ENCODE measurements at regions not wholly inside any gene's neighbourhood (a gene's known extent, or its start where the extent isn't known, plus 50 kb on each side); places are given as distances from the start of the nearest gene placed in this dataset.

DNA sequence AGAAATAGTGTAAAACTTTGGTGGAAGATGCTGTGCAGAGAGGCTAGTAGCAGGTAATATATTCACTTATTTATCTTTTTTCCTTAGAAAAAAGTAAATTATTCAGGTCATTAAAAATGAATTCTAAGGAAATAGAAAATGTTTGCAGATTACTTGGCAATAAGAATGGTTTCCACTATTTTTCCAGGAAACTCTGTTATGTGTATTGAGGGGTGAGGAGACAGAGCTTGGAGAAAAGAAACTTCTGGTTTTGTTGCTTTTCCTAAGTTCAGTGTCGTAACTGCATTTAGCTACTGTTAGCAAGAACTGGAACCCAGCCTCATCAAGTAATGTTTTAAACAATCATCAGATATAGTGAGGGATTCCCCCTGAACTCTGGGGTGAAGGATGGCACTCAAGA lies 79.2 kb upstream of the SMLR1 start:
- Histone ChIP-seq H3K9me2 (replicated peaks; ENCODE audit: low read length) (no peaks in the 10 kb centered on the region), H2AFZ (ENCODE audit: low read length) (no peak overlapping the region), H3K27ac (ENCODE audit: low read length) (no peak overlapping the region), H3K4me3 (ENCODE audit: low read length) (no peak overlapping the region), H4K20me1 (ENCODE audit: low read length) (no peaks in the 10 kb centered on the region), H3K9ac (ENCODE audit: low read length) (no peak overlapping the region), H3K4me2 (ENCODE audit: low read length) (no peak overlapping the region), H3K79me2 (ENCODE audit: low read length) (no peaks in the 10 kb centered on the region), H3K4me1 (ENCODE audit: insufficient read depth, low read length) (no peaks in the 10 kb centered on the region), H3K36me3 (ENCODE audit: low read depth, low read length) (no peaks in the 10 kb centered on the region), H3K9me3 (ENCODE audit: low read length) (no peaks in the 10 kb centered on the region), H3K27me3 (ENCODE audit: low read length) (no peaks in the 10 kb centered on the region), H3F3A (ENCODE audit: low read length, unreplicated experiment) (no peaks in the 10 kb centered on the region)
- DNase-seq: no peak
- TF ChIP-seq, protein P1, sequence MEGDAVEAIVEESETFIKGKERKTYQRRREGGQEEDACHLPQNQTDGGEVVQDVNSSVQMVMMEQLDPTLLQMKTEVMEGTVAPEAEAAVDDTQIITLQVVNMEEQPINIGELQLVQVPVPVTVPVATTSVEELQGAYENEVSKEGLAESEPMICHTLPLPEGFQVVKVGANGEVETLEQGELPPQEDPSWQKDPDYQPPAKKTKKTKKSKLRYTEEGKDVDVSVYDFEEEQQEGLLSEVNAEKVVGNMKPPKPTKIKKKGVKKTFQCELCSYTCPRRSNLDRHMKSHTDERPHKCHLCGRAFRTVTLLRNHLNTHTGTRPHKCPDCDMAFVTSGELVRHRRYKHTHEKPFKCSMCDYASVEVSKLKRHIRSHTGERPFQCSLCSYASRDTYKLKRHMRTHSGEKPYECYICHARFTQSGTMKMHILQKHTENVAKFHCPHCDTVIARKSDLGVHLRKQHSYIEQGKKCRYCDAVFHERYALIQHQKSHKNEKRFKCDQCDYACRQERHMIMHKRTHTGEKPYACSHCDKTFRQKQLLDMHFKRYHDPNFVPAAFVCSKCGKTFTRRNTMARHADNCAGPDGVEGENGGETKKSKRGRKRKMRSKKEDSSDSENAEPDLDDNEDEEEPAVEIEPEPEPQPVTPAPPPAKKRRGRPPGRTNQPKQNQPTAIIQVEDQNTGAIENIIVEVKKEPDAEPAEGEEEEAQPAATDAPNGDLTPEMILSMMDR (conservative IDR thresholded peaks at IDR 0.05; ENCODE audit: low read depth, low read length): no peak
- TF ChIP-seq EZH2phosphoT487 (IDR thresholded peaks at IDR 0.05; ENCODE audit: borderline replicate concordance, low read length) (no peak), EZH2 (IDR thresholded peaks at IDR 0.05; ENCODE audit: low read length, unreplicated experiment) (no peak)
- intact Hi-C loops (cut with micrococcal nuclease): no loop called here
- BruUV-seq (replicated peaks): no TSS peak
- no peak for ATAC-seq
- POLR2A ChIA-PET (ENCODE audit: unreplicated experiment): no interaction called here
- CTCF ChIA-PET: no interaction called here

DNA sequence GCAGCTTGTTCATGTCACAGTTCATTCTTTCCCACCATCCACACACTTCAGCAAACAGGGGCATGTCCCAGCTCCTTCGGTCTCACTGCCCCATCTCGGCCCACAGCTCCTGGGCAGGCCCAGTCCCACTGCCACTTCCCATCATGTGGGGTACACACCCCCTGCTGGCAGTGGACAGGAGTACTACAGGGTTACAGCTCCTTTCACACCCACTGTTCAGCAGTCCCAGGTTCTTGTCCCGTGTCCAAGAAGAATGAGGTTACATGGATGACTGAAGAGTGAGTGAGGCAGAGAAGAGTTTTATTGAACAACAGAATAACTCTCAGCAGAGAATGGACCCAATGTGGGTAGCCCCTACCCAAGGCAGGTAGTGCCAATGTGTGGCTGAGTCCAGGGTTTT lies 77.8 kb upstream of the SMLR1 start:
- Histone ChIP-seq H3K36me3 (ENCODE audit: low read depth, low read length) (no peaks in the 10 kb centered on the region), H3K79me2 (ENCODE audit: low read length) (no peaks in the 10 kb centered on the region), H3K4me3 (ENCODE audit: low read length) (no peak overlapping the region), H3K27me3 (ENCODE audit: low read length) (no peaks in the 10 kb centered on the region), H3K27ac (ENCODE audit: low read length) (no peak overlapping the region), H2AFZ (ENCODE audit: low read length) (no peak overlapping the region), H3F3A (ENCODE audit: low read length, unreplicated experiment) (no peaks in the 10 kb centered on the region), H3K9ac (ENCODE audit: low read length) (no peak overlapping the region), H3K4me1 (ENCODE audit: insufficient read depth, low read length) (no peaks in the 10 kb centered on the region), H3K4me2 (ENCODE audit: low read length) (no peak overlapping the region), H3K9me2 (replicated peaks; ENCODE audit: low read length) (no peaks in the 10 kb centered on the region), H3K9me3 (ENCODE audit: low read length) (no peaks in the 10 kb centered on the region), H4K20me1 (ENCODE audit: low read length) (no peaks in the 10 kb centered on the region)
- no peak for TF ChIP-seq EZH2 (IDR thresholded peaks at IDR 0.05; ENCODE audit: low read length, unreplicated experiment)
- TF ChIP-seq EZH2phosphoT487 (IDR thresholded peaks at IDR 0.05; ENCODE audit: borderline replicate concordance, low read length): no peak
- TF ChIP-seq, protein P1 (conservative IDR thresholded peaks at IDR 0.05; ENCODE audit: low read depth, low read length): no peak
- BruUV-seq (replicated peaks): no TSS peak
- ATAC-seq (no peak), DNase-seq (no peak)
- CTCF ChIA-PET: no interaction called here
- POLR2A ChIA-PET (ENCODE audit: unreplicated experiment): no interaction called here
- intact Hi-C loops (cut with micrococcal nuclease): no loop called here

DNA sequence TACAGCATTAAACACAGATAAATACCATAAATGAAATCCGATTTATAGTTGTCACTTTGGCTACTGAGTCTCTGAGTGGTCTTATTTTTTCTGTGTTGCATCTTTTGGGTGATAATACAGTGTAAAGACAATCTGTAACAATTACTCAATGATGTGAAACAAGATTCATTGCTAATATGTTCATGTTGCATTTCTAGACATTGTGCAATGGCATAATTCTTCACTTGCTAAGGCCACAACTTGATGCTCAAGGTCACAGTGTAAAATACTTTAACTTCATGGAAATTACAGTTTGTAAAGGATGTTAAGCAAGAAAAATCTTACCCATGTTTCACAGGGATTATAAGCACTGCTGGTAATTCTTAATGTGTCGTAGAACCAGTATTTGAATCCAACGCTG lies 74.9 kb upstream of the SMLR1 start:
- Histone ChIP-seq H2AFZ (ENCODE audit: low read length) (no peak overlapping the region), H4K20me1 (ENCODE audit: low read length) (no peaks in the 10 kb centered on the region), H3K27ac (ENCODE audit: low read length) (no peak overlapping the region), H3K9ac (ENCODE audit: low read length) (no peak overlapping the region), H3K4me1 (ENCODE audit: insufficient read depth, low read length) (no peaks in the 10 kb centered on the region), H3K36me3 (ENCODE audit: low read depth, low read length) (no peaks in the 10 kb centered on the region), H3K79me2 (ENCODE audit: low read length) (no peaks in the 10 kb centered on the region), H3F3A (ENCODE audit: low read length, unreplicated experiment) (no peaks in the 10 kb centered on the region), H3K9me3 (ENCODE audit: low read length) (no peaks in the 10 kb centered on the region), H3K4me3 (ENCODE audit: low read length) (no peak overlapping the region), H3K9me2 (replicated peaks; ENCODE audit: low read length) (no peaks in the 10 kb centered on the region), H3K4me2 (ENCODE audit: low read length) (no peak overlapping the region), H3K27me3 (ENCODE audit: low read length) (no peaks in the 10 kb centered on the region)
- DNase-seq: no peak
- intact Hi-C loops (cut with micrococcal nuclease): no loop called here
- no TSS peak for BruUV-seq (replicated peaks)
- ChIA-PET CTCF (no interaction called here), POLR2A (ENCODE audit: unreplicated experiment) (no interaction called here)
- no peak for TF ChIP-seq EZH2phosphoT487 (IDR thresholded peaks at IDR 0.05; ENCODE audit: borderline replicate concordance, low read length)
- TF ChIP-seq EZH2 (IDR thresholded peaks at IDR 0.05; ENCODE audit: low read length, unreplicated experiment): no peak
- TF ChIP-seq, protein P1 (conservative IDR thresholded peaks at IDR 0.05; ENCODE audit: low read depth, low read length): no peak
- no peak for ATAC-seq

Data from PC-3 (cell line).